Mesothelial cell of epicardium (in vitro differentiated cells): ENCODE measurements at regions not wholly inside any gene's neighbourhood (a gene's known extent, or its start where the extent isn't known, plus 50 kb on each side); places are given as distances from the start of the nearest gene placed in this dataset.

ENCODE experiments used
- DNase-seq, 2 experiments: peaks; one replicate each; pipeline ENCODE4 v3.0.0; 2021; ENCODE audit warnings: low spot score in 2 of 2; ENCODE audit not compliant: unreplicated experiment in 2 of 2
- H3K27ac Mint-ChIP-seq: 2 replicates; pipeline ENCODE4 v1.8.0; 2021; ENCODE audit warnings: mixed read lengths
- H3K27me3 Mint-ChIP-seq: 2 replicates; pipeline ENCODE4 v1.8.0; 2021; ENCODE audit warnings: low read depth, mixed read lengths
- H3K36me3 Mint-ChIP-seq: 2 replicates; pipeline ENCODE4 v1.8.0; 2021; ENCODE audit warnings: mixed read lengths
- H3K4me1 Mint-ChIP-seq: 2 replicates; pipeline ENCODE4 v1.8.0; 2021; ENCODE audit warnings: mixed read lengths
- H3K4me3 Mint-ChIP-seq: 2 replicates; pipeline ENCODE4 v1.8.0; 2021; ENCODE audit warnings: mild to moderate bottlenecking, moderate library complexity, mixed read lengths
- H3K9me3 Mint-ChIP-seq: 2 replicates; pipeline ENCODE4 v1.8.0; 2021; ENCODE audit warnings: mixed read lengths
- TF ChIP-seq, protein P1 (sequence below): fragments of 200-600 bp; sonication (generic); IDR thresholded peaks from one replicate; pipeline ENCODE4 v1.5.0; 2021; ENCODE audit warnings: antibody characterized with exemption; ENCODE audit not compliant: unreplicated experiment

DNA sequence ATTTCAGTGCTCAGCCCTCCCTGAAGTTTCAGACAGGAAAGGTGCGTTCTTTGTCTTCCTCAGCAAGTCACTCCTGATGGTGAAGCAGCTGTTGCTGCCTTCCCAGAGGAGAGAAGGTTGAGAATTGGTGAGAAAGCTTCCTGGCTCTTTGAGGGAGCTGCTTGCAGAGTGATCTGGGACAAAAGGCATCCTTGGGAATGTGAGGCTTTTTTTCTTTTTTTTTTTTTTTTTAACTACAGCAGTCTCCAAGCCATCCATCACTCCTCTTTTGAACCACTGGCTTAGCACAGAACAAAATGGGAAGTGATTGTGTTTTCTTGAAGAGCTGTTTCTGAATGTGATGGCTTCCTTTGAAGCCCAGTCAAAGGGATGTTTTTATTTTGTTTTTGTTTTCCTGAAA lies 120.4 kb upstream of the LRIG3 start:
- Mint-ChIP-seq H3K36me3 (no peaks in the 10 kb centered on the region), H3K9me3 (no peaks in the 10 kb centered on the region), H3K4me1 (peaks cover 22% of the 10 kb centered on the region), H3K27me3 (no peaks in the 10 kb centered on the region), H3K27ac (peak overlapping the region; percentile 87), H3K4me3 (peak overlapping the region; percentile 2)
- no peak for DNase-seq
- TF ChIP-seq, protein P1, sequence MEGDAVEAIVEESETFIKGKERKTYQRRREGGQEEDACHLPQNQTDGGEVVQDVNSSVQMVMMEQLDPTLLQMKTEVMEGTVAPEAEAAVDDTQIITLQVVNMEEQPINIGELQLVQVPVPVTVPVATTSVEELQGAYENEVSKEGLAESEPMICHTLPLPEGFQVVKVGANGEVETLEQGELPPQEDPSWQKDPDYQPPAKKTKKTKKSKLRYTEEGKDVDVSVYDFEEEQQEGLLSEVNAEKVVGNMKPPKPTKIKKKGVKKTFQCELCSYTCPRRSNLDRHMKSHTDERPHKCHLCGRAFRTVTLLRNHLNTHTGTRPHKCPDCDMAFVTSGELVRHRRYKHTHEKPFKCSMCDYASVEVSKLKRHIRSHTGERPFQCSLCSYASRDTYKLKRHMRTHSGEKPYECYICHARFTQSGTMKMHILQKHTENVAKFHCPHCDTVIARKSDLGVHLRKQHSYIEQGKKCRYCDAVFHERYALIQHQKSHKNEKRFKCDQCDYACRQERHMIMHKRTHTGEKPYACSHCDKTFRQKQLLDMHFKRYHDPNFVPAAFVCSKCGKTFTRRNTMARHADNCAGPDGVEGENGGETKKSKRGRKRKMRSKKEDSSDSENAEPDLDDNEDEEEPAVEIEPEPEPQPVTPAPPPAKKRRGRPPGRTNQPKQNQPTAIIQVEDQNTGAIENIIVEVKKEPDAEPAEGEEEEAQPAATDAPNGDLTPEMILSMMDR = no peak

DNA sequence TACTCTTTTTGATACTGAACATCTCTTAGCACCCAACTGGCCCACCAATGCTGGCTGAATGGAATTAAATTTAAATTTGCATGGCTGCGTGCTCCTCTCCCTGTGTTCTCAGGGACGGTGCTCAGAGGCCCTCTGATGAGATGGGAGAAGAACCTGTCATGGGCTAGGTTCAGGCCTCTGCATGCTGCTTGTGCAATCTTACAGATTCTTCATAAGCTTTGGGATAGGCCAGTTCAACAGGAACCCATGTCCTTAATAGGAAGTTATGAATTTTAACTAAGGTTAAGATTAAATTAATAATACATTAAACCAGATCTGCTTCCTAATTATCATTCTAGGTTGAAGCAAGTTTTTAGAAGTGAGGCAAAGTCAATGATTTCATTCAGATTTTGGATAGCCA lies 119.7 kb upstream of the LRIG3 start:
- TF ChIP-seq, protein P1 = no peak
- no peaks in the 10 kb centered on the region for H3K9me3 Mint-ChIP-seq
- H3K4me3 Mint-ChIP-seq = no peak overlapping the region
- H3K27me3 Mint-ChIP-seq = no peaks in the 10 kb centered on the region
- peaks cover 22% of the 10 kb centered on the region for H3K4me1 Mint-ChIP-seq
- no peak for DNase-seq
- no peak overlapping the region for H3K27ac Mint-ChIP-seq
- H3K36me3 Mint-ChIP-seq = no peaks in the 10 kb centered on the region

- TF ChIP-seq, protein P1 = no peak
- no peak overlapping the region for H3K4me3 Mint-ChIP-seq
- no peaks in the 10 kb centered on the region for H3K9me3 Mint-ChIP-seq
- no peak for DNase-seq
- H3K27me3 Mint-ChIP-seq = no peaks in the 10 kb centered on the region
- no peak overlapping the region for H3K27ac Mint-ChIP-seq
- H3K36me3 Mint-ChIP-seq = no peaks in the 10 kb centered on the region
- H3K4me1 Mint-ChIP-seq = peaks cover 22% of the 10 kb centered on the region
Measured at GRCh38 chr12:59039005-59039404, 118.7 kb upstream of the LRIG3 start.

GRCh38 chr12:59036973-59037762 lies 116.9 kb upstream of the LRIG3 start:
- Mint-ChIP-seq H3K27ac (no peak overlapping the region), H3K4me3 (no peak overlapping the region), H3K36me3 (no peaks in the 10 kb centered on the region), H3K4me1 (peaks cover 33% of the 10 kb centered on the region), H3K27me3 (no peaks in the 10 kb centered on the region), H3K9me3 (no peaks in the 10 kb centered on the region)
- TF ChIP-seq, protein P1 = no peak
- no peak for DNase-seq

DNA sequence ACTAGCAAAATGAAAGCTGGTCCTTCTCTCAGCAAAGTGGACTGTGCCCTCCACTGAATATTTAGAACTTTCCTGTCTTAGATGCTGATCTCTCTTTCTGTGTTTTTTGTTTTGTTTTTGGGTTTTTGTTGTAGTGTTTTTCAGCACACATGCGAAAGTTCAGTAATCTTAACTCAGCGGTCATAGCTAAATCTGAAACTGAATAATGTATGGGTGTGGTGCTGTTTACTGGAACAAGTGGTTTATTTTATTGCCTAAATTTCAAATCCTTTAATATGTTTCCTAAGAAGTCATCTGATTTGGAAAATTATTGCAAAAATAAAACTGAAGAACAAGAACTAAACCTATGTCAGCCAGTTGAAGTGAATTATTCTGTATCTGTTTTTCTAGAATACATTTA lies 116.0 kb upstream of the LRIG3 start:
- DNase-seq = no peak
- H3K27me3 Mint-ChIP-seq = no peaks in the 10 kb centered on the region
- TF ChIP-seq, protein P1 = no peak
- no peak overlapping the region for H3K27ac Mint-ChIP-seq
- H3K36me3 Mint-ChIP-seq = no peaks in the 10 kb centered on the region
- peaks cover 31% of the 10 kb centered on the region for H3K4me1 Mint-ChIP-seq
- no peaks in the 10 kb centered on the region for H3K9me3 Mint-ChIP-seq
- no peak overlapping the region for H3K4me3 Mint-ChIP-seq
